NCI-H1092 treated with DMSO at 0.1 percent for 48 hours (cell line): ENCODE measurements at regions not wholly inside any gene's neighbourhood (a gene's known extent, or its start where the extent isn't known, plus 50 kb on each side); places are given as distances from the start of the nearest gene placed in this dataset.
"Not testable (repeated sequence)": the region's sequence is repeated elsewhere in the genome, so short reads cannot be mapped to it uniquely, and the experiment has no call there.

Experiments
- DNase-seq: peaks from one replicate; lab custom pipeline; 2025; lab: John Stamatoyannopoulos, UW

DNA sequence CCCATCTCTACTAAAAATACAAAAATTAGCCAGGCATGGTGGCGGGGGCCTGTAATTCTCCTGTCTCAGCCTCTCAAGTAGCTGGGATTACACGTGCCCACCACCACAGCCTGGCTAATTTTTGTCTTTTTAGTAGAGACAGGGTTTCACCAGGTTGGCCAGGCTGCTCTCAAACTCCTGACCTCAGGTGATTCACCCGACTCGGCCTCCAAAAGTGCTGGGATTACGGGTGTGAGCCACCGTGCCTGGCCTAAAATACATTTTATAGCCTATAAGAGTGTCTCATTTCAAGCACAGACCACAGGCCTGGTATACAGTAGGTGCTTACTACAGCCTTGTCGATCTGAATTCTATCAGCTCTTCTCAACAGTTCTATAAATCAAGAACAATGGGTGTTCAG is 139.5 kb upstream of the USP29 start:
- DNase-seq, result not testable (repeated sequence)

DNA sequence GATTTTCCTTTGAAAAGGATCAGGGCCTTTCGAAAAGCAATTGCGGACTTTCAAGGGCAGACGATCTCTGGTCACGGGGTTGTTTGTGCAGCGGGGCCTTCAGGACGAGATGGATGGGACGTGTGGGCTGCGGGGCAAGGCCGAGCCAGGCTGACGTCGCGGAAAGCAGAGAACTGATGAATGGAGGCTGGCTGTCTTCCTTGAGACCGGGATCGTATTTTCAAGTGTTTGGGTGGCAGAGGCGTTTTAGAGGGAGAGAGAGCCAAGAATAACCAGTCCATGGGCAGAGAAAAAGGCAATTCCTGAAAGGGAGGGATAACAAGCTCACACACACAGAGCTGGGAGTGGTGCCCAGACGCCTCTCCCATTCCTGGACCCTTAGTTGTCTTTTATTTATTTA is 138.9 kb upstream of the USP29 start:
- DNase-seq, result no peak

DNA sequence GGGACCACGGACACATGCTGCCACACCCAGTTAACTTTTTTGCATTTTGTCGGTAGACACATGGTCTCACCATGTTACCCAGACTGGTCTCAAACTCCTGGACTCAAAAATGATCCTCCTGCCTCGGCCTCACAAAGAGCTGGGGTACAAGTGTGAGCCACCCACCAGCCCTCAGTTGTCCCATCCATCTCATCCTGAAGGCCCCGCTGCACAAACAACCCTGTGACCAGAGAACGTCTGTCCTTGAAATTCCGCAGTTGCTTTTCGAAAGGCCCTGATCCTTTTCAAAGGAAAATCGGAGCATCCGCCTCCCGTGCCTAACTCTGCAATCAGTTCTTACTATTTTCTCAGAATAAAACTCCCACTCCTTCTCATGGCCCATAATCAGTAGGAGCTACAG is 138.3 kb upstream of the USP29 start:
- not testable (repeated sequence) for DNase-seq

DNA sequence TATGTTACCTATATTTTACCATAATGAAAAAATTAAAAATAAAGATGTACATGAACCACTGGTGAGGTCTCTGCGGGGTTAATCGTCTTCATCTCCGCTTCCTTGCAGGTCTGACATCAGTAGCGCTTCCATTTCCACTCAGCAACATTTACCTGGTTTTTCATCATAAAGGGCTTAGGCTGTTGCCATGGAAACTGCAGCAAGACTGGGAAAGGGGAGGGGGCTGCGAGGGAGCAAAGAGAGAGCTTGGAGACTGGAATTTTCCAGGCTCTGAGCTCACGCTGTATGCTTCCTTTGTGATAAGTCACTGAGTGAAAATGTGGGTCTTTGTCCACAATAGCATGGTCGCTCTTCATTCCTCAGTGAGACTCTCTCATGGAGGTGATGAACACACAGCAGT is 136.6 kb upstream of the USP29 start:
- DNase-seq, result no peak

DNA sequence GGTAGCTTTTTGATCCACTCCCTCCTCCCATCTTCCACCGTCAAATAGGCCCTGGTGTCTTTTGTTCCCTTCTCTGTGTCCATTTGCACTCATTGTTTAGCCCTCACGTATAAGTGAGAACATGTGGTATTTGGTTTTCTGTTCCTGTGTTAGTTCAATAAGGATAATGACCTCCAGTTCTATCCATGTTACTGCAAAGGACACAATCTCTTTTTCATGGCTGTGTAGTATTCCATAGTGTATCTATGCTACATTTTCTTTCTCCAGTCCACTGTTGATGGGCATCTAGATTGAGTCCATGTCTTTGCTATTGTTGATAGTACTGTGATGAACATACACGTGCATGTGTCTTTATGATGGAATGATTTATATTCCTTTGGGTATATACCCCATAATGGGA is 136.0 kb upstream of the USP29 start:
- no peak for DNase-seq

DNA sequence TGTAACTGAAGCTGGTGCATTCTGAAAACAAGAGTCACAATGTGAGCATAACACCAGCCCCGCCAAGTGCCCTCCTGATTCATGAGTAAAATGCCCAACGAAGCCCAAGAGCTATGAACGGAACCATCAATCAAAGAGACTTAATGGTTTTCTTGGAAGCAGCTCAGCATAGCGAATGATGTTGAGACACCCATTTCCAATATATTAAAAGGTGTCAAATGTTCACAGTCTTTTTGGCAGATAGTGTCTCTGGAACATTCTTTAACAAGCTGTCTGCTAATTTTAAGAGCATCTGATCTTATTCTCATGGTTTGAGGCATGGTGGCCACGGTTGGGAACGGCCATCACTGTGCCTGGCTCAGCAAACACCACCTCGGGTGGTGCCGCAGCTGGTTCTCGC is 133.4 kb upstream of the USP29 start:
- DNase-seq, result no peak

DNA sequence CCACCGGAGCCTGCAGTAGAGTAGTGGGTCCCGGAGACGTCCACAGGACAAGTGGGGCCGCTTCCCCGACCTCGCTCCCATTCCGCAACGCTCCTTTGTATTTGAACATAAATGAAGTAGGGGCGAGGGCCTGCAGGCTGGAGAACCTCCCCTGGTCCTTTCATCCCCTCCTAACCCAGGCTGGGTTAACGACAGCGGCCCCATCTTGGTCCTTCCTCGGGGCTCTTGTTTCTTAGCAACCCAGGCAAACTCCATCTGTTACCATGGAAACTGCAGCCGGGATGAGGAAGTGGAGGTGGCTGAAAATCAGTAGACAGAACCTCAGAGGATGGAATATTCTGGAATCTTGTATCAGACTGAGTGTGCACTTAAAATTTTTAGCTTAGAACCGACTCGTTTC is 132.6 kb upstream of the USP29 start:
- no peak for DNase-seq

DNA sequence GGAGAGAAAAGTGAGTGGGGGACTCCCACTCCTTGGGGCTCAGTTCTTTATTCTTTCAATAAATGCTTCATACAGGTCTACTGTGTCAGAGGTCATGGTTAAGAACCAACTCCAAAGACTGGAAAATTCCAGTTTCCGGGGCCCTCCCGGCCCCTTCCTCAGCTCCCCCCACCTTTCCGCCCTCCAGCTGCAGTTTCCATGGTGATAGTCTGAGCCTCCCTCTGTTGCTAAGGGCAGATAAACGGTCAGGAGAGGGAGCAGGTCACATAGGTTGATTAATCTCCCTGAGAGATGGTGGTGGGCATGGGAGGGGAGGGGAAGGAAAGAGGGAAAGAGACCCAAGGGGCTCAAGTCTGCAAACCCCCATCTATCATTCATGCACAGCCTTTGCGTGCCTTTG is 131.5 kb upstream of the USP29 start:
- no peak for DNase-seq

DNA sequence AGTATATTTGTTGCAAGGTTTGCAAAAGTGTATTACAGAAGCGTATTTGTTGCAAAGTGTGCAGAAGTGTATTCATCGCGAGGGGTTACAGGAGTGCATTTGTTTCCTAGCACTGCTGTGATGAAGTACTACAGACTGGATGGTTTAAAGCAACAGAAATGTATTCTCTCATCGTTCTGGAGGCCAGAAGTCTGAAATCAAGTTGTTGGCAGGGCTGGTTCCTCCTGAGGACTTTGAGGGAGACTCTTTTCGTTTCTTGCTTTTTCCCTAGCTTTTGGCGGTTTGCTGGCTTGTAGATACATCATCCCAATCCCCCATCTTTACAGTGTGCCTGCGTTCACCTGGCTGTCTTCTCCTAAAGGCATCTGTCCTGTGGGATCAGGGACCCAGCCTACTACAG is 127.9 kb upstream of the USP29 start:
- DNase-seq, result no peak

DNA sequence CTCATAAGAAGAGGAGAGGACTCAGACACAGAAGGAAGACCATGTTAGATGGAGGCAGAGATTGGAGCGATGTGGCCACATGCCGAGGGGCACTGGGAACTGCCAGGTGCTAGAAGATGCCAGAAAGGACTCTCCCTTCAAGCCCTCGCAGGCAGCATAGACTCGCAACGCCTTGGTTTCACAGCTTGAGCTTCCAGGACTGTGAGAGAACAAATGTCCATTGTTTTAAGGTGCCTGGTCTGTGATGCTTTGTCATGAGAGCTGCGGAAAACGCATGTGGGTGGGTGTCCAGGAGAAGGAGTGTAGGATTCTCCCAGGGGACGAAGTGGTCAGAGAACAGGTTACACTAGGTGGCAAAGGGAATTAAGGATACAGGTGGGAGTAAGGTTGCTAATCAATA is 125.9 kb upstream of the USP29 start:
- DNase-seq, result no peak

DNA sequence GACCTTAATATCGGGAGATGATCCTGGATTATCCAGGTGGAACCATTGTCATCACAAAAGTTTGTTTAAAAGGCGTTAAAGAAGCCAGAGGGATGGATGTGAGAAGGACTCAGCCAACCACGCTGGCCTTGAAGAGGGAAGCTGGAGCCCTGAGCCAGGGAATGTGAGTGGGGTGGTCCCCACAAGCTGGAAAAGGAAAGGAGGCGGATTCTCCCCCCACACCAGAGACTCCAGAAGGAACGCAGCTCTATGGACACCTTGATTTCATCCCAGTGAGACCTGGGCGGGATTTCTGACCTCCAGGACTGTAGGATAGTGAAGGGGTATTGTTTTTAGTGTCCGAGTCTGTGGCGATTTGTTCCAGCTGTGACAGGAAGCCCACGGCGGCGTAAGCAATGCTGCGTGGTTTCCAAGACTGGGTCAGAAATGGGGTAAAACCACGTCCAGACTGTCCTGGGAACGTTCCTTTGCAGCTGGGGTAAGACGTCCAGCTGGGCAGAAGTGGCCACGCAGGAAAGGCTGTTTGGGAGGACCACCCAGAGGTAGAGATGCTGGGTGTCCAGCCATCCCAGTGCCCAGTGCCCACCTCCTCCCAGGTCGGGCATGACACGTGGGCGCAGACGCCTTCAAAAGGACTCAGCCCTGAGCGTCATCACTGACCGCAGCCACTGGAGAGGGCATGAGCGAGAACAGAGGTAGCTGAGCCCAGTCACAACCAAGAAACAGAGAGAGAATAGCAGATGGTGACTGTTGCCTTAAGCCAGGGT is 125.4 kb upstream of the USP29 start:
- DNase-seq, result no peak

DNA sequence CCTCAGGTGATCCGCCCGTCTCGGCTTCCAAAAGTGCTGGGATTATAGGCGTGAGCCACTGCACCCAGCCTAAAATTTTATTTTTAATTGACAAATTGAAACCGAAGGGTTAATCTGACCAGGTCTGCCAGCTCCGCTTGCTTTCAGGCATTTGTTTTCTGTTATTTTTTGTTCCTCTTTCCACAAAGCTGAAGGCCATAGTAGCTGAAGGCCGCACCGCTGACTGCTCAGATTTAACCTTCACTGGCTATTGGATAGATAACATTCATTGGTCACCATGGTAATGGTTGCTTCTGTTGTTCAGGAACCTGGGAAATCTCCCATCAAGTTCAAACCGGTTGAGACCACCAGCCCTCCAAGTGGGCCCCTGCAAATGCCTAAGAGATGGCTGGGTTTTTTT is 124.5 kb upstream of the USP29 start:
- no peak for DNase-seq

DNA sequence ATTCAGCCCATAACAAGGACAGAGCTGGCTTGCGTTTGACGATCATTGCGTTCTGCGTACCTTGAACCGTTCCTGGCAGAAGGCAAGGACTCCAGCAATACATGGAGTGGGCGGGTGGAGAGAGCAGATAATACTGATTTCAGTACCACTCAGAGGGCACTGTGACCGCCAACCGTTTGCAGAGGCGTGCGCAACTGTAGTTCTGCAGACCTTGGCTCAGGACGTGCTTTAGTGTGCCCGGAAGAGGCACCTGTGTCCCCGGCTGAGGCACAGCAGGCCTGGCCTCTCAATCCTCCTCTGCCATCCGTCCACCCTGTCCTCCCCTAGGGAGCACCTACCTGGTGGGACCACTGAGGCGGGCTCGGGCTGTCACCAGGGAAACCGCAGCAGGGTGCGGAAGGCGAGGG is 117.6 kb upstream of the USP29 start:
- no peak for DNase-seq

DNA sequence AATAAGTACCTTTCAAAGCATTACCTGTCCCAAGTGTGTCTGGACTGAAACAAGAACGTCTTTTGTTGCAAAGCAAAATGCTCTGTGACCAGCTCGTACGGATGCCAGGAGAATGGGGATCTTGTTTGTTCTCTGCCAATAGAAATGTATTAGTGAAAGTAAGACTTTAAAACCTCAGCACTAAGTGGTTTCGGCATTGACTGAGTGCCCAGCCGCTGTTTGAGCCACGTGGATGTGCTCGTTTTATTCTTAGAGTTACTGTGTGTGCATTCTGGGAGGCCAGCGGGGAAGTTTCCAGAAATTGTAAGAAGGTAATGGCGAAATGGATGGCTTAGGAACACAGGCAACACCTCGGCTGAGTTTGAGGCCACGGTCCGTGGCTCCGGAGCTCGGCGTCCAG is 117.1 kb upstream of the USP29 start:
- DNase-seq, result no peak

DNA sequence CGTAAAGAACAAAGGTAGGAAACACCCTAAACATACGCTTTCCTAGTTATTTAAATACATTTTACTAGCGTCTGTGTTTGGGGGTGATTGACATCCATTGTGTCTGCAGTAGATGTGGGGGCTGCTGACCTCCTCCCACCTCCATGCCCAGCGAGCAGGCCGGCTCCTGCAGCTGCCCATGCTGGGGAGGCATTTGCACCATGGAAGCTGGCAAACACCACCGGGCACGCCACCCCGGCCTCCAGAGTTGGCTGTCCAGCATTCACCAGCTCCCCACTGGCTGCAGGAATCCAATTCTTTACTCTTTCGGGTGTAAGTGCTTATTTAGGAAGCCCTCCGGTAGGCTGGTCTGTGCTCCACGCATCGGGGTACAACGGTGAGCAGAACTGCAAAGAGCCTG is 115.4 kb upstream of the USP29 start:
- no peak for DNase-seq

DNA sequence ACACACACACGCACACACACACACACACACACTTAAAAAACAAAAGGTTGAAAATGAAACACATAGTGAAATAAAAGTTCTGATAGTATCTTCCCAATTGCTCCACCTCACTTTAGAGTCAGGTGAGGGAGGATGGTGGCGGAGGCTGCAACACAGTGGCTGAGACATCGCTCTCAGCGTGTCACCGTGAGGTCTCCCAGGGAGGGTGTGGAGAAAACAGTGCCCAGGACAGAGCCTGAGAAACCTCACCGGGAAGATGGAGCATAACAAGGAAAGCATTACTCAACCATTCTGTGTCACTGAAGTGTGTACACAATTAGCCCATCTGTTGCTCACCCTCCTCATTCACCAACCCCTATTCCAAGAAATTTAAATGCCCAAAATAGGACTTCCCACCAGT is 111.4 kb upstream of the USP29 start:
- no peak for DNase-seq

DNA sequence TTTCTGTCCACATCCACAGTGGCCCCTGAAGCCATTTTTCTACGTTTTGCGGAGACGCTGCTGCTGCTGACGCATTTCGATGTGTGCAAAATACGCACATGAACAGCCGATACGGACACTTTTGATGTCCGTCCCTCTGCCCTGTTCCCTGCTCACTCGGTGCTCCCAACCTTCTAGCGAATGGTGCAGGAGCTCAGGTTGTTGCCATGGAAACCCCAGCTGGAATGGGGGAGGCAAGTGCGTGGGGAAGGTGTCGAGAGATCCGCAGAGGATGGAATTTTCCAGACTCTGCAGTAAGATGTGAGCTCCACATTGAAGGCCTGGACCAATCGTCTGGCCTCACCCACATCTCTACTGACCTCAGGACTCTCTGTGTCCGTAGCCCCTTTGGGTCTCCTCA is 109.2 kb upstream of the USP29 start:
- DNase-seq, result no peak

DNA sequence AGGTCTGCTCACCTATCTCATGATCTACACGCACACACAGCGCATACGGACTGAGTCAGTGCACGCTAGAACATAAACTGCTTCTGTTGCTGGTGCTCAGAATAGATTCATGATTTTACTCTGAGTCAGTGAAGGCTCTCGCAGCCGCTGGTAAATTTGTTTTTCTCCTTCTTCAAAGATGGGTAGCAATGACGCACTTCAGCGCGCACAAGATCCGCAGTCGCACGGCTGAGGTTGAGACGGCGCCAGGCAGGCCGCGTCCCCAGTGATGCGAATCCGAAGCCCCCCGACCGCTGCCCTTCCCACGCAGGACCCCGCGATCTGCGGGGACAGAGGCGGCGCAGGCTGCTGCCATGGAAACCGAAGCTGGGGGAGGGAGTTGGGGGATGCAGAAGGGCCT is 103.7 kb upstream of the USP29 start:
- DNase-seq, result no peak

DNA sequence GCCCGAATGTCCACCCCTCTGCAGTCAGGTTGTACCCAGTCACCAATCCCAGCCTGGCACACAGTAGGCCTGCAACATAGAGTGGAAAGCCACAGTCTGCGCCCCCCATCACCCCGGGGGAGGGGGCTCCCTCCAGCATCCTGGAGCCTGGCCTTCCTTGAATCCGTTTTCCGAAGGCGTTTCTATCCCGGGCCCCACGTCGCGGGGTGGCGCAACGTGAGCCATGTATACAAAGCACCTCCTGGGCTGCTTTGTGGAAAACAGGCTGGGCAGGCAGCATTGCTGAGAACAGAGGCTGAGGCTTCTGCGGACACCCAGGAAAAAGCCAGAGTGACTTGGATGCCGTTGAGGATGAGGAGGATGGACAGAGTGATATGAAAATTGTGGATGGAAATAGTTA is 103.3 kb upstream of the USP29 start:
- no peak for DNase-seq

DNA sequence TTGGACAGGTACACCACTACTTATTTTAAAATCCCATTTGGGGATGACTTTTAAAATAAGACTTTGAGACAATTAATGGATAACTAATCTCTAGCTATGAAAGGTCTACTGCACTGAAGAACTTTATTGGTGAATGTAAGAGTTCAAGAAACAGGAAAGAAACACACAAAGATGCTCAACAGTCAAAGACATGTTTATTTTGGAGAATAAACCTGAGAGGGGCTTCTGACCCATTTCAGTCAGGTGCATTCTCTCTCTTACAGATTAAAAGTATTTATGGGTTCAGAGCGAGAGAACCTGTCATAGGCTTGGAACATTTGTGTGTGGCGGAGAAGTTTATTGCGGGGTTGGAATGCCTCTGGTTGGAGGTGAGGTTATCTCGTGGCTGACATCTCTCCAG is 94.3 kb upstream of the USP29 start:
- DNase-seq, result no peak

DNA sequence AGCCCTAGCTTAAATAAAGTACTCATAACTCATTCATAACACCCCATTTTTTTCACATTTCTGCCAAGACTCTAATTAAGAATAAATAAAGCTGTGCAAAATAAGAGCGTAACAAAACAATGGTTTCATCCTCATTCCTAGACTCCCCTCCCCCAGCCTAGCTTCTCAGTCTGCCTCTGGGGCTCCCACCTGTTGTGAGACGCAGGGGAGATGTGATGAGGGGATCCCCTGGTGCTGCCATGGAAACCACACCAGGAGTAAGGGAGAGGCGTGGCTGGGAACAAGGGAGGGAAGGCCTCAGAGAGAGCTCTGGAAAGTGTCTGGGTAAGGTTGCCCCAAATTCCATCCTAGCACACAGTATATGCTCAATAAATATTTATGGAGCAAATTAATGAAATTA is 93.3 kb upstream of the USP29 start:
- no peak for DNase-seq

DNA sequence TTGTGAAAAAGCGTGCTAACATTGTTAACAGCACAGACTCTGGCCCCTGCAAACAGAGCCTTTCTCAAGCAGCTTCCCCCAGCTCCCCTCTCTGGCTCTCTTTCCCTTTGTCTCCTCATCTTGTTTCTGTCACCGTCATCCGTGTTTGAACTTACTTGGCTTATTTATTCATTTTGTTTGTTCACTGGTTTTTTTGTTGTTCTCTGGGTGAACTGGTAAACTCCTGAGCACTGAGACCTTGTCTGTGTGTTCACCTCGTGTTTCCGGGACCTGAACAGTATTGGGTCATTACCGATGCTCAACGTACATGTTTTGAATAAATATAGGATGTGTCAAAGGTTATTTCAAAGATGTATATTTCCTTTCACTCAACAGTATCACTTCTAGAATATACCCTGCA is 92.4 kb upstream of the USP29 start:
- no peak for DNase-seq

DNA sequence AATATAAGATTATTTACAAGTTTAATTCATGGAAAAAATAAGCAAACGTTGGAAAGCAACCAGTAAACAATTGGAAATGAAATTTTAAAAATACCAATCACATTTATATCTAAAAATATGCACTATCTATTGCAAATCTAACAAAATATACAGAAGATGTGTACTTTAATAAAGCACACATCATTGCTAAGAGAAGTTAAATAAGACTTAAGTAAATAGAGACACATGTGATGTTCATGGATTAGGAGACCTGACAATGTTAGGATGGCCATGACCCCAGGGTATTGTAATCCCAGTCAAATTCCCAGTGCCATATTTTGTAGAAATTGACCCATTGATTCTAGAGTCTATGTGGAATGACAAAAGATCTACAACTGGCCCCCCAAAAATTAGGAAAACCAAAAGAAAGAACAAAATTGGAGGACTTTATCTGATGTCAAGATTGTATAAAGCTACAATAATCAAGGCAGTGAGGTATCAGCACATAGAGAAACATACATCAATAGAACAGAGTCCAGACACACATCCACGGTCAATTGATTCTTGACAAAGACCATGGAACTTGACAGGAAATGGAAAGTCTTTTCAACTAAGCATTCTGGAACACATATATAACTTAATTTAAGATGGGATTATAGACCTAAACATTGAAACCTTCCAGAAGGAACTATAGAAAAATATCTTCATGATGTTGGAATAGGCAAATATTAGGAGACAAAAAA is 90.8 kb upstream of the USP29 start:
- no peak for DNase-seq

DNA sequence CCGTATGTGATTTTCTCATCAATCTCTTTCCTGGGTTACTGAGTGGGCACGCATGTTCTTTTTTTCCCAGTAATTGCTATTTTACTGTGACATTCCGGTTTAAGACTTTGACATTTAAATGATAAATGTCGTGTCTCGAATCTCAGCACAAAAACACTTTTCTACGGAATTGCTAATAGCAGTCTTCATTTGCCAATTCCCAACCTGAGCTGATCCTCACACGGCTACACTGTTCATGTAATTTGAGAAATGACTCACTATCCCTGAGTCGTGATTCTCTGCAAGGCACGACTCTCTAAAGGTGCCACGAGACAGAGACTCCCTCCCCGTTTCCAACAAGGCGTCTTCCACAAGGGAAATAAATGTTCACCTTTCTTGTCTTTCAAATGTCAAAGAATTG is 88.7 kb upstream of the USP29 start:
- DNase-seq, result no peak
